Endothelial cell of umbilical vein (primary cell): ENCODE measurements at regions not wholly inside any gene's neighbourhood (a gene's known extent, or its start where the extent isn't known, plus 50 kb on each side); places are given as distances from the start of the nearest gene placed in this dataset.

Experiments
- BruUV-seq: library from RNA; stranded (reverse); fragments of 400-500 nt; replicated peaks from 2 replicates; lab custom pipeline; 2021; lab: Mats Ljungman, UMichigan
- CTCF ChIA-PET: fragments of 300-600, 350-600 bp; sonication (Branson Sonifier 250); formaldehyde crosslinking; loops from one replicate; lab custom pipeline; 2021; ENCODE audit warnings: antibody characterized with exemption, inconsistent platforms; lab: Charles Lee
- POLR2A ChIA-PET: fragments of 300-600, 350-600 bp; sonication (Branson Sonifier 250); formaldehyde crosslinking; loops from one replicate; lab custom pipeline; 2021; ENCODE audit warnings: antibody characterized with exemption, inconsistent platforms; lab: Charles Lee
- DNase-seq: peaks from one replicate; pipeline ENCODE4 v3.0.0-alpha.2; 2011; ENCODE audit warnings: low read depth, low spot score
- FAIRE-seq: peaks from 2 replicates; lab custom pipeline; 2011; peaks lifted over from hg19 to GRCh38; lab: Jason Lieb, UNC
- H2AFZ ChIP-seq: 2 replicates; pipeline ENCODE4 v1.6.0; 2012; ENCODE audit warnings: low read depth, low read length, control low read depth, inconsistent platforms
- H3K27ac ChIP-seq: 2 replicates; pipeline ENCODE4 v1.5.1; 2011; ENCODE audit warnings: low read depth, mild to moderate bottlenecking, control low read depth, low read length, moderate library complexity; ENCODE audit not compliant: insufficient read depth
- H3K27me3 ChIP-seq, 2 experiments: 2 replicates each; pipeline versions ENCODE4 v1.6.0 to v1.6.1; 2011; ENCODE audit warnings: low read length in 2 of 2, mixed read lengths in 1 of 2; ENCODE audit not compliant: control insufficient read depth in 2 of 2, insufficient read depth in 2 of 2
- H3K36me3 ChIP-seq, 2 experiments: 2 replicates in 1 of 2; 3 replicates in 1 of 2; pipeline ENCODE4 v1.5.1; 2011; ENCODE audit warnings: low read length in 2 of 2, mild to moderate bottlenecking in 1 of 2, moderate library complexity in 1 of 2; ENCODE audit not compliant: control insufficient read depth in 2 of 2, insufficient read depth in 2 of 2; ENCODE audit errors: extremely low read depth in 1 of 2
- H3K4me1 ChIP-seq: 3 replicates; pipeline ENCODE4 v1.5.1; 2011; ENCODE audit warnings: mild to moderate bottlenecking, low read length; ENCODE audit not compliant: control insufficient read depth, insufficient read depth; ENCODE audit errors: extremely low read depth
- H3K4me2 ChIP-seq: 2 replicates; pipeline ENCODE4 v1.6.1; 2011; ENCODE audit warnings: low read length, control low read depth, mixed read lengths; ENCODE audit not compliant: insufficient read depth
- H3K4me3 ChIP-seq, 3 experiments: fragments of 200-600 bp in 1 of 3; sonication (generic), shearing (Covaris generic) in 1 of 3; replicated peaks in 1 of 3; 2 replicates each; pipeline ENCODE4 v1.5.1; 2011 to 2016; ENCODE audit warnings: control low read depth in 3 of 3, low read length in 3 of 3, mild to moderate bottlenecking in 2 of 3, inconsistent platforms in 1 of 3, low read depth in 1 of 3, moderate library complexity in 1 of 3; ENCODE audit not compliant: insufficient read depth in 1 of 3
- H3K79me2 ChIP-seq: 2 replicates; pipeline ENCODE4 v1.6.0; 2012; ENCODE audit warnings: low read length, inconsistent platforms; ENCODE audit not compliant: control insufficient read depth, insufficient read depth
- H3K9ac ChIP-seq: replicated peaks from 2 replicates; pipeline ENCODE3; 2011; ENCODE audit warnings: low read length, control low read depth; ENCODE audit not compliant: insufficient read depth; ENCODE audit errors: extremely low read depth
- H3K9me1 ChIP-seq: replicated peaks from 3 replicates; pipeline ENCODE4 v1.6.0; 2011; ENCODE audit warnings: mild to moderate bottlenecking, low read length; ENCODE audit not compliant: control insufficient read depth, insufficient read depth; ENCODE audit errors: extremely low read depth
- H3K9me3 ChIP-seq: replicated peaks from 2 replicates; pipeline ENCODE4 v1.5.1; 2012; ENCODE audit warnings: low read length, inconsistent platforms; ENCODE audit not compliant: control insufficient read depth, insufficient read depth
- H4K20me1 ChIP-seq: replicated peaks from 2 replicates; pipeline ENCODE3; 2011; ENCODE audit warnings: mild to moderate bottlenecking, low read length; ENCODE audit not compliant: control insufficient read depth, insufficient read depth; ENCODE audit errors: extremely low read depth
- CTCF ChIP-seq, 2 donors: IDR thresholded peaks; 1 replicate in 1 of 2; 2 replicates in 1 of 2; pipeline ENCODE4 v1.5.1; 2011; ENCODE audit warnings: low read length in 2 of 2, mild to moderate bottlenecking in 2 of 2, moderate library complexity in 2 of 2, control low read depth in 1 of 2, inconsistent platforms in 1 of 2, low read depth in 1 of 2; ENCODE audit not compliant: insufficient read depth in 1 of 2; ENCODE audit errors: extremely low read depth in 1 of 2
- EZH2 ChIP-seq: IDR thresholded peaks from 2 replicates; pipeline ENCODE4 v1.6.1; 2012; ENCODE audit warnings: borderline replicate concordance, low read depth, mild to moderate bottlenecking, moderate library complexity, low read length, inconsistent platforms; ENCODE audit not compliant: severe bottlenecking
- FOS ChIP-seq: IDR thresholded peaks from 2 replicates; pipeline ENCODE4 v1.6.1; 2011; ENCODE audit warnings: mild to moderate bottlenecking, low read length, moderate library complexity, borderline replicate concordance; ENCODE audit not compliant: insufficient read depth
- GATA2 ChIP-seq: IDR thresholded peaks from 2 replicates; pipeline ENCODE4 v1.7.0; 2011; ENCODE audit warnings: low read depth, mild to moderate bottlenecking, moderate library complexity, mixed read lengths, low read length; ENCODE audit not compliant: insufficient read length, insufficient read depth
- JUN ChIP-seq: IDR thresholded peaks from 2 replicates; pipeline ENCODE4 v1.6.1; 2011; ENCODE audit warnings: borderline replicate concordance, low read depth; ENCODE audit not compliant: insufficient read length, insufficient read depth
- MAX ChIP-seq: IDR thresholded peaks from 2 replicates; pipeline ENCODE4 v1.6.1; 2011; ENCODE audit not compliant: insufficient read depth, insufficient read length
- MYC ChIP-seq: IDR thresholded peaks from one replicate; pipeline ENCODE4 v1.6.1; 2011; ENCODE audit warnings: mild to moderate bottlenecking, low read depth, low read length
- POLR2A ChIP-seq: IDR thresholded peaks from 2 replicates; pipeline ENCODE4 v1.6.1; 2012; ENCODE audit warnings: low read depth, mild to moderate bottlenecking, control low read depth, low read length
- POLR2AphosphoS5 ChIP-seq: IDR thresholded peaks from 2 replicates; pipeline ENCODE4 v1.6.1; 2012; ENCODE audit warnings: low read depth, mild to moderate bottlenecking, control low read depth, low read length, moderate library complexity; ENCODE audit not compliant: insufficient read depth
- dilution Hi-C: fragments of 300-500 bp; cut with MboI; formaldehyde crosslinking; loops from one replicate; pipeline ENCODE4 v1.15.0; 2019; ENCODE audit warnings: low sequenced_read_pairs; ENCODE audit not compliant: extremely low pct_ligation_motif_present
- intact Hi-C: fragments of 100-400 bp; cut with micrococcal nuclease; formaldehyde crosslinking; loops from one replicate; pipeline ENCODE4 v1.10.0; 2022

- H4K20me1 ChIP-seq, result no peaks in the 10 kb centered on the region
- BruUV-seq, result no TSS peak
- no peaks in the 10 kb centered on the region for H3K9me3 ChIP-seq
- no peak overlapping the region for H2AFZ ChIP-seq
- intact Hi-C loops (no loop called here), dilution Hi-C loops (no loop called here)
- TF ChIP-seq FOS (no peak), CTCF (IDR thresholded peaks at IDR 0.05; ENCODE audit: extremely low read depth in 1 of 2, insufficient read depth in 1 of 2, low read depth in 1 of 2, low read length in 2 of 2) (no peak), JUN (no peak), POLR2AphosphoS5 (no peak), EZH2 (no peak), MAX (no peak), POLR2A (no peak), GATA2 (no peak), MYC (no peak)
- no peaks in the 10 kb centered on the region for H3K27me3 ChIP-seq
- H3K9me1 ChIP-seq, result no peaks in the 10 kb centered on the region
- H3K4me2 ChIP-seq, result no peak overlapping the region
- H3K9ac ChIP-seq, result no peak overlapping the region
- no peak for FAIRE-seq
- ChIA-PET CTCF (no interaction called here), POLR2A (no interaction called here)
- H3K79me2 ChIP-seq, result no peaks in the 10 kb centered on the region
- H3K4me3 ChIP-seq, result no peak overlapping the region
- no peak for DNase-seq
- H3K36me3 ChIP-seq, result no peaks in the 10 kb centered on the region
- no peaks in the 10 kb centered on the region for H3K4me1 ChIP-seq
- H3K27ac ChIP-seq, result no peak overlapping the region
Observed at GRCh38 chr16:60405286-60405685, 1631.0 kb downstream of the CDH8 start.
